ENCODE measurements at regions not wholly inside any gene's neighbourhood (a gene's known extent, or its start where the extent isn't known, plus 50 kb on each side); places are given as distances from the start of the nearest gene placed in this dataset.

GRCh38 chr9:108161503-108161902, 671.9 kb upstream of the KLF4 start:
- TF ChIP-seq CTCF (optimal IDR thresholded peaks at IDR 0.05 in 1 of 3, IDR thresholded peaks at IDR 0.05 in 1 of 3, conservative IDR thresholded peaks at IDR 0.05 in 1 of 3; ENCODE audit: extremely low read depth in 1 of 3, insufficient read depth in 2 of 3, low read length in 3 of 3) (no peak), EZH2 (IDR thresholded peaks at IDR 0.05; ENCODE audit: low read length) (no peak)
- no peaks in the 10 kb centered on the region for H4K20me1 ChIP-seq (ENCODE audit: control insufficient read depth, extremely low read depth, insufficient read depth, low read length)
- dilution Hi-C loops (cut with MboI; ENCODE audit: extremely low pct_ligation_motif_present, low sequenced_read_pairs): no loop called here
- H3K79me2 ChIP-seq (ENCODE audit: control insufficient read depth, insufficient read depth, low read length): no peaks in the 10 kb centered on the region
- no peaks in the 10 kb centered on the region for H3K36me3 ChIP-seq (ENCODE audit: control insufficient read depth in 2 of 2, extremely low read depth in 1 of 2, insufficient read depth in 2 of 2, low read length in 2 of 2)
- no peak overlapping the region for H3K4me2 ChIP-seq (ENCODE audit: control insufficient read depth, extremely low read depth, insufficient read depth, low read depth, low read length)
- no peak overlapping the region for H3K9ac ChIP-seq (ENCODE audit: control insufficient read depth, extremely low read depth, insufficient read depth, low read length)
- H3K4me1 ChIP-seq (ENCODE audit: control insufficient read depth, extremely low read depth, insufficient read depth, low read length): peaks cover 8% of the 10 kb centered on the region
- no peak overlapping the region for H3K27ac ChIP-seq (ENCODE audit: control insufficient read depth, insufficient read depth, low read length)
- DNase-seq (ENCODE audit: low read depth, low spot score): no peak
- no peaks in the 10 kb centered on the region for H3K9me1 ChIP-seq (ENCODE audit: control insufficient read depth, extremely low read depth, insufficient read depth, low read length)
- H3K4me3 ChIP-seq (ENCODE audit: control insufficient read depth in 2 of 3, extremely low read depth in 1 of 3, insufficient read depth in 2 of 3, low read depth in 1 of 3, low read length in 3 of 3): no peak overlapping the region
- H2AFZ ChIP-seq (ENCODE audit: control insufficient read depth, low read length): no peak overlapping the region
- no peaks in the 10 kb centered on the region for H3K27me3 ChIP-seq (ENCODE audit: control insufficient read depth, extremely low read depth, insufficient read depth, low read length)
- no peak for FAIRE-seq
- H3K9me3 ChIP-seq (ENCODE audit: control insufficient read depth, low read depth, low read length): no peaks in the 10 kb centered on the region

GRCh38 chr9:108160706-108161355, 671.3 kb upstream of the KLF4 start:
- H3K36me3 ChIP-seq (ENCODE audit: control insufficient read depth in 2 of 2, extremely low read depth in 1 of 2, insufficient read depth in 2 of 2, low read length in 2 of 2): no peaks in the 10 kb centered on the region
- H3K9ac ChIP-seq (ENCODE audit: control insufficient read depth, extremely low read depth, insufficient read depth, low read length): no peak overlapping the region
- no peak overlapping the region for H3K27ac ChIP-seq (ENCODE audit: control insufficient read depth, insufficient read depth, low read length)
- no peak overlapping the region for H2AFZ ChIP-seq (ENCODE audit: control insufficient read depth, low read length)
- peaks cover 15% of the 10 kb centered on the region for H3K4me1 ChIP-seq (ENCODE audit: control insufficient read depth, extremely low read depth, insufficient read depth, low read length)
- H3K79me2 ChIP-seq (ENCODE audit: control insufficient read depth, insufficient read depth, low read length): no peaks in the 10 kb centered on the region
- no peak for FAIRE-seq
- H3K4me3 ChIP-seq (ENCODE audit: control insufficient read depth in 2 of 3, extremely low read depth in 1 of 3, insufficient read depth in 2 of 3, low read depth in 1 of 3, low read length in 3 of 3): no peak overlapping the region
- no peak for DNase-seq (ENCODE audit: low read depth, low spot score)
- no peaks in the 10 kb centered on the region for H4K20me1 ChIP-seq (ENCODE audit: control insufficient read depth, extremely low read depth, insufficient read depth, low read length)
- H3K4me2 ChIP-seq (ENCODE audit: control insufficient read depth, extremely low read depth, insufficient read depth, low read depth, low read length): no peak overlapping the region
- no peaks in the 10 kb centered on the region for H3K9me3 ChIP-seq (ENCODE audit: control insufficient read depth, low read depth, low read length)
- H3K9me1 ChIP-seq (ENCODE audit: control insufficient read depth, extremely low read depth, insufficient read depth, low read length): no peaks in the 10 kb centered on the region
- dilution Hi-C loops (cut with MboI; ENCODE audit: extremely low pct_ligation_motif_present, low sequenced_read_pairs): no loop called here
- TF ChIP-seq CTCF (optimal IDR thresholded peaks at IDR 0.05 in 1 of 3, IDR thresholded peaks at IDR 0.05 in 1 of 3, conservative IDR thresholded peaks at IDR 0.05 in 1 of 3; ENCODE audit: extremely low read depth in 1 of 3, insufficient read depth in 2 of 3, low read length in 3 of 3) (no peak), EZH2 (IDR thresholded peaks at IDR 0.05; ENCODE audit: low read length) (no peak)
- no peaks in the 10 kb centered on the region for H3K27me3 ChIP-seq (ENCODE audit: control insufficient read depth, extremely low read depth, insufficient read depth, low read length)

All from keratinocyte (primary cell).